A549 (cell line): ENCODE measurements at regions not wholly inside any gene's neighbourhood (a gene's known extent, or its start where the extent isn't known, plus 50 kb on each side); places are given as distances from the start of the nearest gene placed in this dataset.

ENCODE experiments used
- JUN ChIP-seq, 2 experiments: fragments of >200 bp; sonication (Bioruptor Twin); formaldehyde crosslinking; IDR thresholded peaks; 2 replicates in 1 of 2; 3 replicates in 1 of 2; pipeline ENCODE4 v1.6.1; 2016 to 2017
- KDM1A ChIP-seq: fragments of 200-600 bp; sonication (generic); IDR thresholded peaks from 2 replicates; pipeline ENCODE4 v1.6.1; 2016; ENCODE audit warnings: low read depth, mild to moderate bottlenecking
- MYC ChIP-seq: IDR thresholded peaks from 2 replicates; pipeline ENCODE4 v1.6.1; 2012; ENCODE audit warnings: mild to moderate bottlenecking, inconsistent platforms, low read length, improper control_type of control experiment, borderline replicate concordance
- POLR2A ChIP-seq: IDR thresholded peaks from 2 replicates; pipeline ENCODE4 v1.6.1; 2012; ENCODE audit warnings: mild to moderate bottlenecking, low read length
- SMC3 ChIP-seq: fragments of >200 bp; sonication (Bioruptor Twin); formaldehyde crosslinking; IDR thresholded peaks from 3 replicates; pipeline ENCODE4 v1.6.1; 2018; ENCODE audit warnings: inconsistent platforms
- TF ChIP-seq, protein P1 (sequence below): IDR thresholded peaks from 2 replicates; pipeline ENCODE4 v1.6.1; 2012
- TF ChIP-seq, protein P2 (sequence below): fragments of >200 bp; sonication (Bioruptor Twin); formaldehyde crosslinking; IDR thresholded peaks from 3 replicates; pipeline ENCODE4 v1.5.1; 2016

DNA sequence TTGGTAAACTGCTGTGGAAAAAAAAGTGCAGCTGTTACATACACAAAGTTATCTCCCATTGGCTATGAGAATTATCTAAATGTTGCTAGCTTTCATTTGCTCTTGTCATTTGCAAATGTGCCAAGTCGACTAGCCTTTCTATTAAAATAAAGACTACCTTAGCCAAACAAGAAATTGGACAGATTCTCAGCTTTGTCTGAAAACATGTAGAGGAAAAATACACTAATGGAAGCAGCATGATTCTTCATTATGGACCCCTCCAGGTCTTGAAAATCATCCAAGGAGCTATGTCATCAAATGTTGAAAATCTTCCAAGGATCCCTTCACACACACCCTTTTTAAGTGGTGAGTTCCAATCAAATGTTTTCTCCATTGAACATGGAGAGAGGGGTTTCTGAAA is 237.7 kb downstream of the ETV1 start:
- TF ChIP-seq, protein P1, sequence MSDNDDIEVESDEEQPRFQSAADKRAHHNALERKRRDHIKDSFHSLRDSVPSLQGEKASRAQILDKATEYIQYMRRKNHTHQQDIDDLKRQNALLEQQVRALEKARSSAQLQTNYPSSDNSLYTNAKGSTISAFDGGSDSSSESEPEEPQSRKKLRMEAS: no peak
- TF ChIP-seq JUN (IDR thresholded peaks at IDR 0.05) (no peak), SMC3 (no peak), MYC (no peak), POLR2A (no peak), KDM1A (no peak)
- TF ChIP-seq, protein P2, sequence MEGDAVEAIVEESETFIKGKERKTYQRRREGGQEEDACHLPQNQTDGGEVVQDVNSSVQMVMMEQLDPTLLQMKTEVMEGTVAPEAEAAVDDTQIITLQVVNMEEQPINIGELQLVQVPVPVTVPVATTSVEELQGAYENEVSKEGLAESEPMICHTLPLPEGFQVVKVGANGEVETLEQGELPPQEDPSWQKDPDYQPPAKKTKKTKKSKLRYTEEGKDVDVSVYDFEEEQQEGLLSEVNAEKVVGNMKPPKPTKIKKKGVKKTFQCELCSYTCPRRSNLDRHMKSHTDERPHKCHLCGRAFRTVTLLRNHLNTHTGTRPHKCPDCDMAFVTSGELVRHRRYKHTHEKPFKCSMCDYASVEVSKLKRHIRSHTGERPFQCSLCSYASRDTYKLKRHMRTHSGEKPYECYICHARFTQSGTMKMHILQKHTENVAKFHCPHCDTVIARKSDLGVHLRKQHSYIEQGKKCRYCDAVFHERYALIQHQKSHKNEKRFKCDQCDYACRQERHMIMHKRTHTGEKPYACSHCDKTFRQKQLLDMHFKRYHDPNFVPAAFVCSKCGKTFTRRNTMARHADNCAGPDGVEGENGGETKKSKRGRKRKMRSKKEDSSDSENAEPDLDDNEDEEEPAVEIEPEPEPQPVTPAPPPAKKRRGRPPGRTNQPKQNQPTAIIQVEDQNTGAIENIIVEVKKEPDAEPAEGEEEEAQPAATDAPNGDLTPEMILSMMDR: no peak
